Osteocyte (in vitro differentiated cells): ENCODE measurements at regions not wholly inside any gene's neighbourhood (a gene's known extent, or its start where the extent isn't known, plus 50 kb on each side); places are given as distances from the start of the nearest gene placed in this dataset.

Source experiments
- DNase-seq: peaks from one replicate; pipeline ENCODE4 v3.0.0; 2021; ENCODE audit warnings: mixed read lengths; ENCODE audit not compliant: unreplicated experiment; ENCODE audit errors: extremely low spot score
- H3K27ac Mint-ChIP-seq: one replicate; pipeline ENCODE4 v1.8.0; 2021; ENCODE audit warnings: mild to moderate bottlenecking, mixed read lengths; ENCODE audit not compliant: unreplicated experiment
- H3K27me3 Mint-ChIP-seq: one replicate; pipeline ENCODE4 v1.8.0; 2021; ENCODE audit warnings: mixed read lengths; ENCODE audit not compliant: unreplicated experiment
- H3K36me3 Mint-ChIP-seq: one replicate; pipeline ENCODE4 v1.8.0; 2021; ENCODE audit warnings: mixed read lengths; ENCODE audit not compliant: unreplicated experiment
- H3K4me1 Mint-ChIP-seq: one replicate; pipeline ENCODE4 v1.8.0; 2021; ENCODE audit warnings: mixed read lengths; ENCODE audit not compliant: unreplicated experiment
- H3K4me3 Mint-ChIP-seq: one replicate; pipeline ENCODE4 v1.8.0; 2021; ENCODE audit warnings: mild to moderate bottlenecking, moderate library complexity, mixed read lengths; ENCODE audit not compliant: unreplicated experiment
- H3K9me3 Mint-ChIP-seq: one replicate; pipeline ENCODE4 v1.8.0; 2021; ENCODE audit warnings: mixed read lengths; ENCODE audit not compliant: unreplicated experiment
- TF ChIP-seq, protein P1 (sequence below): fragments of 200-600 bp; sonication (generic); IDR thresholded peaks from 2 replicates; pipeline ENCODE4 v1.5.0; 2021; ENCODE audit warnings: antibody characterized with exemption, mild to moderate bottlenecking, moderate library complexity

DNA sequence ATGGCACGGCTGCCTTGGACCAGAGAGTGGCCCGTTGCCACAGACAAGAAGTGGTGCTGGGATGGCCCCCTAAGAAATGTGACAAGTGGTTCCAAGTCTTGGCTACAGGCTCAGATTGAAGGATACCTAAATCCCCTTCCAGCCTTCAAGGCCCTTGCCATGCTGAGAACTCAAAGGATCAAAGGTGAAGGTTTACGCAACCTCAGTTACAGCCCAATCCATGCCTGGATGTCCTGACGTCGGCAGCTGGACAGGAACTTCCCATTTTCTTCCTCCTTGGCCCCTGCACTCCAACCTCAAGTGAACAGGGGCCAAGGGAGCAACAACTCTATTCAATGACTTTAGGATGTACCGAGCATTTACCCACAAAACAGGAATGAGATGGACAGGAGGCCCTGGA lies 95.4 kb downstream of the DHCR7 start:
- DNase-seq, result no peak
- peaks cover 35% of the 10 kb centered on the region for H3K27me3 Mint-ChIP-seq
- H3K36me3 Mint-ChIP-seq, result no peaks in the 10 kb centered on the region
- TF ChIP-seq, protein P1, sequence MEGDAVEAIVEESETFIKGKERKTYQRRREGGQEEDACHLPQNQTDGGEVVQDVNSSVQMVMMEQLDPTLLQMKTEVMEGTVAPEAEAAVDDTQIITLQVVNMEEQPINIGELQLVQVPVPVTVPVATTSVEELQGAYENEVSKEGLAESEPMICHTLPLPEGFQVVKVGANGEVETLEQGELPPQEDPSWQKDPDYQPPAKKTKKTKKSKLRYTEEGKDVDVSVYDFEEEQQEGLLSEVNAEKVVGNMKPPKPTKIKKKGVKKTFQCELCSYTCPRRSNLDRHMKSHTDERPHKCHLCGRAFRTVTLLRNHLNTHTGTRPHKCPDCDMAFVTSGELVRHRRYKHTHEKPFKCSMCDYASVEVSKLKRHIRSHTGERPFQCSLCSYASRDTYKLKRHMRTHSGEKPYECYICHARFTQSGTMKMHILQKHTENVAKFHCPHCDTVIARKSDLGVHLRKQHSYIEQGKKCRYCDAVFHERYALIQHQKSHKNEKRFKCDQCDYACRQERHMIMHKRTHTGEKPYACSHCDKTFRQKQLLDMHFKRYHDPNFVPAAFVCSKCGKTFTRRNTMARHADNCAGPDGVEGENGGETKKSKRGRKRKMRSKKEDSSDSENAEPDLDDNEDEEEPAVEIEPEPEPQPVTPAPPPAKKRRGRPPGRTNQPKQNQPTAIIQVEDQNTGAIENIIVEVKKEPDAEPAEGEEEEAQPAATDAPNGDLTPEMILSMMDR, result no peak
- H3K9me3 Mint-ChIP-seq, result no peaks in the 10 kb centered on the region
- H3K4me1 Mint-ChIP-seq, result no peaks in the 10 kb centered on the region
- H3K4me3 Mint-ChIP-seq, result no peak overlapping the region
- no peak overlapping the region for H3K27ac Mint-ChIP-seq

DNA sequence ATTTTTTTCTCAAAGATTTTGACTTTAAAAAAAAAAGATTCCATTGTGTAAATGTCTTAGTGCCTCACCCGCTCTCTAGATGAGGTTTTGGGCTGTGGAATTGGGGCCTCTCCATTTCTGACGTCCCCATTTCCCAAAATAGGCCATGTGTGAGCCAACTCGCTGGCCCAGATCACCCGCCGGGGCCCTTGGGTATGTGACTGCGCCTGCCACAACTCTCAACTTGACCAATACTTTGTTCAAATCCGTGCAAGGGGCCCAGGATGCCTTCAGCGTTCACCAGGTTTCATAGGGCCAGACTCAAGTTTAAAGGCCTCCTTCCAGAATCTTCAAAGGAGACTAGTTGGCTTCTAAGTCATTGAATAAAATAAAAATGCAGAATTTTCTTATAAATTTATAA lies 96.0 kb downstream of the DHCR7 start:
- H3K36me3 Mint-ChIP-seq, result no peaks in the 10 kb centered on the region
- peaks cover 40% of the 10 kb centered on the region for H3K27me3 Mint-ChIP-seq
- H3K4me3 Mint-ChIP-seq, result no peak overlapping the region
- H3K27ac Mint-ChIP-seq, result no peak overlapping the region
- TF ChIP-seq, protein P1, result no peak
- H3K4me1 Mint-ChIP-seq, result no peaks in the 10 kb centered on the region
- DNase-seq, result no peak
- H3K9me3 Mint-ChIP-seq, result no peaks in the 10 kb centered on the region

- H3K9me3 Mint-ChIP-seq, result no peaks in the 10 kb centered on the region
- H3K4me3 Mint-ChIP-seq, result no peak overlapping the region
- no peak for DNase-seq
Measured at GRCh38 chr11:71349627-71350026, 97.2 kb upstream of the SHANK2 start.

DNA sequence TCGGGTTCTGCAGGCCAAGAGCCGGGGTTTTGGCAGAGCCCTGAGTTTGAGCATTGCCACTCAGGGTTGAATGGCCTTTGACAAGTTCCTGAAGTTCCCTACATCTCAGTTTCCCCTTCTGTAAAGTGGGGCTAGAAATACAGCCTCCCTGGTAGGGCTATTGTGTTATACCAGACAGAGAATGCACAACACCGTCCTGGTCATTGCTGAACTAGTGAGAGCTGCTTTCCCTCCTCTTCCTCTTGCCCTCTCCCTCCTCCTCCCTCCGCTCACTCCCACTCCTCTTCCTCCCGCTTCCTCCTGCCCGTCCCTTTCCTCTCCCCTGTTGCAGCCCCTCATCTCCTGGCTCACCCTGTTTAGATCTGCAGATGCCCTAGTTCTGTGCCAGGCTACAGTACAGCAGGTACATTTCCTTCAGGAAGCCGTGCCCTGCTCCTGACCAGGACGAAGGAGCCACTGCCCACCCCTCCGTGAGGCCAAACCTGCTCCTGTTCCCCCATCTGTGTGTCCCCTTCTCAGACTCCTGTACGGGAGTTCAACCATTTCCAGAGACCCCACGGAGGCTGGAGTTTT lies 91.5 kb upstream of the SHANK2 start:
- Mint-ChIP-seq H3K27ac (no peak overlapping the region), H3K9me3 (no peaks in the 10 kb centered on the region), H3K36me3 (no peaks in the 10 kb centered on the region), H3K27me3 (peaks cover 55% of the 10 kb centered on the region), H3K4me1 (no peaks in the 10 kb centered on the region), H3K4me3 (no peak overlapping the region)
- no peak for DNase-seq
- TF ChIP-seq, protein P1, result no peak

More at GRCh38 chr11:71349627-71350026, 97.2 kb upstream of the SHANK2 start:
- Mint-ChIP-seq H3K27me3 (peaks cover 47% of the 10 kb centered on the region), H3K27ac (no peak overlapping the region), H3K36me3 (no peaks in the 10 kb centered on the region), H3K4me1 (no peaks in the 10 kb centered on the region)
- TF ChIP-seq, protein P1, result no peak

DNA sequence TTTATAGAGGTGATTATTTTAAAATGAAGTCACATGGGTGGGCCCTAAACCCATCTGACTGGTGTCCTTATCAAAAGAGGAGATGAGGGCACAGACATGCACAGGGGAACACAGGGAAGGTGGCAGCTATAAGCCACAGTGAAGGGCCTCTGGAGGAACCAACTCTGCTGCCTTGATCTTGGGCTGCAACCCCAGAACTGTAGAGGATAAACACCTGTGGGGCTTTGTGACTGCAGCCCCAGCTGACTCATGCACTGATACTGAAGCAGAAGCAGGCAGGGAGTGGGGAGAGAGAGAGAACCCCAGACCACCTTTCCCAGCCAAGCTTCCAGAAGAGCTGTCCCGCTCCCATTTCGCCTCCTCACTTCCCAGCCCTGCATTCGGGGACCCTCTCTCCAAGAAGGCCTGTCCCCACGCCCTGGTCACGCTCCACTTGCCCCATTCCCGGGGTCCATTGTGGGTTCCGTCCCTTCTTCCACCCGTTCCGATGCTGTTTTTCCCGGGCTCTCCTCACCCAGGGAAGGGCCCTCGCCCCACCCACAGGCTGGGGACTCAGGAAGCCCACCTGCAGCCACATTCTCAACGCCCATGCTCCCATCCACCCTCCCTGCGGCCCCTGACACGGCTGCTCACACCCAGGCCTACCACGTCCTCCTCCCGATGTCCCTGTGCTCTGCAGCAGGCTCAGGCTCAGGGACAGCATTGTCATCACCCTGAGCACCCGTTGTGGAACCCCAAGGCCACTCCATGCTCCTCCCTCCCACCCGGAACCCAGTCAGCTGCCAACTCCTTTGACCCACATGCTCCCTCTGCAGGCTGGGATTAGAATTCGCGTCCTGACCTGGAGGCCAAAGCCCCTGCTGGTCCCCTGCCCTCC lies 90.8 kb upstream of the SHANK2 start:
- Mint-ChIP-seq H3K4me1 (no peaks in the 10 kb centered on the region), H3K9me3 (no peaks in the 10 kb centered on the region), H3K27me3 (peaks cover 51% of the 10 kb centered on the region), H3K27ac (no peak overlapping the region), H3K4me3 (no peak overlapping the region), H3K36me3 (no peaks in the 10 kb centered on the region)
- TF ChIP-seq, protein P1, result peak; percentile 52
- no peak for DNase-seq
